Right lobe of liver (tissue), 6 donors: ENCODE measurements at regions not wholly inside any gene's neighbourhood (a gene's known extent, or its start where the extent isn't known, plus 50 kb on each side); places are given as distances from the start of the nearest gene placed in this dataset.

Experiments used
- ATAC-seq, 4 donors: fragments of 200-7000 bp; cut with Tn5 transposase; one replicate each; pipeline ENCODE4 v1.9.1; 2020; ENCODE audit warnings: mild to moderate bottlenecking in 4 of 4, moderate library complexity in 4 of 4
- DNase-seq, 3 donors: peaks; one replicate each; pipeline ENCODE4 v3.0.0-alpha.2; 2020
- H3K27ac ChIP-seq, 3 donors: fragments of 200-600 bp; one replicate each; pipeline ENCODE4 v1.8.0; 2022
- H3K27me3 ChIP-seq, 2 donors: fragments of 200-600 bp; one replicate each; pipeline ENCODE4 v1.8.0; 2022
- H3K36me3 ChIP-seq, 4 donors: fragments of 200-600 bp; sonication (generic) in 1 of 4; one replicate each; pipeline versions ENCODE4 v1.5.1 to v1.8.0; 2017 to 2022; ENCODE audit warnings: control low read depth in 1 of 4
- H3K4me1 ChIP-seq, 4 donors: fragments of 200-600 bp; sonication (generic) in 1 of 4; one replicate each; pipeline versions ENCODE4 v1.5.1 to v1.8.0; 2017 to 2022; ENCODE audit warnings: control low read depth in 1 of 4
- H3K4me3 ChIP-seq, 3 donors: fragments of 200-600 bp; one replicate each; pipeline ENCODE4 v1.8.0; 2022
- H3K9me3 ChIP-seq, 4 donors: fragments of 200-600 bp; sonication (generic) in 1 of 4; one replicate each; pipeline versions ENCODE4 v1.5.1 to v1.8.0; 2017 to 2022; ENCODE audit warnings: control low read depth in 1 of 4
- POLR2A ChIP-seq: fragments of 450-650 bp; IDR thresholded peaks from one replicate; pipeline ENCODE4 v1.6.1; 2017; ENCODE audit warnings: antibody characterized with exemption, mild to moderate bottlenecking
- WGBS: methylation state at CpG from one replicate; pipeline ENCODE4 v1.1.6; 2018; ENCODE audit warnings: low coverage, low lambda C conversion rate; ENCODE audit not compliant: insufficient coverage; ENCODE audit errors: missing lambda C conversion rate; 5-methylcytosine and 5-hydroxymethylcytosine counted together
- intact Hi-C, 2 donors: fragments of 100-400 bp; cut with DNase I; formaldehyde crosslinking; loops; one replicate each; pipeline versions ENCODE4 v1.11.2 to v1.14.1; 2022
- TF ChIP-seq, protein P1 (sequence below), 4 donors: fragments of 200-600 bp in 3 of 4; fragments of 450-650 bp in 1 of 4; IDR thresholded peaks; one replicate each; pipeline versions ENCODE4 v1.5.1 to v1.8.0; 2016 to 2022; ENCODE audit warnings: antibody characterized with exemption in 4 of 4, mild to moderate bottlenecking in 2 of 4
- donor health status: DM: no; HTN: yes; CAD: no.
- donor health status: DM: no; HTN: no; CAD: no.
- donor health status: DM: no; HTN: no; CAD: no.
- donor health status: DM: no; HTN: yes; CAD: no.
- donor health status: DM: no; HTN: yes; CAD: no.

DNA sequence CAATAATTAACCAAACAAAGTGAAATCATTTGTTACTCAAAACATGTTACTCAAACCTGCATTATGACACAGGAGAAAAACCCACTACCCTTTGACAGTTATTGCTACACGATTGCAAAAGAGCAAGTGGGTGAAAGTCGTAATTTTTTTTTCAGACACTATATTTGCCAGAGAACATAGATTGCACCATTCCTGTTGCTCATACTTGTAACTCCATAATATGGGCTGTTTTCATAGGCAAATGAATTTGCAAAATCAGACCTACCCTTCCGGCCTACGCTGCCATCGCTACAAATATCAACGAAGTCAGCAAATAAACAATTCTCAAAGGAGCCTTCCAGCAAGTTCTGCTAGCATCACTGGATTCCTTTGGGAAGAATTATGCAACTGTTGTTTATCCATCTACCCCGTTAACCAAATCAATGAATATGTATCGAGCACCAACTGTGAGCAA lies 396.5 kb downstream of the IRS2 start:
- ATAC-seq, result peak; percentile 58 to 85 (median 74)
- peak; percentile 31 for TF ChIP-seq POLR2A
- TF ChIP-seq, protein P1, sequence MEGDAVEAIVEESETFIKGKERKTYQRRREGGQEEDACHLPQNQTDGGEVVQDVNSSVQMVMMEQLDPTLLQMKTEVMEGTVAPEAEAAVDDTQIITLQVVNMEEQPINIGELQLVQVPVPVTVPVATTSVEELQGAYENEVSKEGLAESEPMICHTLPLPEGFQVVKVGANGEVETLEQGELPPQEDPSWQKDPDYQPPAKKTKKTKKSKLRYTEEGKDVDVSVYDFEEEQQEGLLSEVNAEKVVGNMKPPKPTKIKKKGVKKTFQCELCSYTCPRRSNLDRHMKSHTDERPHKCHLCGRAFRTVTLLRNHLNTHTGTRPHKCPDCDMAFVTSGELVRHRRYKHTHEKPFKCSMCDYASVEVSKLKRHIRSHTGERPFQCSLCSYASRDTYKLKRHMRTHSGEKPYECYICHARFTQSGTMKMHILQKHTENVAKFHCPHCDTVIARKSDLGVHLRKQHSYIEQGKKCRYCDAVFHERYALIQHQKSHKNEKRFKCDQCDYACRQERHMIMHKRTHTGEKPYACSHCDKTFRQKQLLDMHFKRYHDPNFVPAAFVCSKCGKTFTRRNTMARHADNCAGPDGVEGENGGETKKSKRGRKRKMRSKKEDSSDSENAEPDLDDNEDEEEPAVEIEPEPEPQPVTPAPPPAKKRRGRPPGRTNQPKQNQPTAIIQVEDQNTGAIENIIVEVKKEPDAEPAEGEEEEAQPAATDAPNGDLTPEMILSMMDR (IDR thresholded peaks at IDR 0.05), result no peak
- H3K9me3 ChIP-seq, result no peaks in the 10 kb centered on the region
- peaks cover 0 to 34% (median 3%) of the 10 kb centered on the region in 4 donors for H3K4me1 ChIP-seq
- DNase-seq, result peak in 1 of 3 donors; percentile 69
- H3K4me3 ChIP-seq, result no peak overlapping the region
- H3K36me3 ChIP-seq, result no peaks in the 10 kb centered on the region
- H3K27ac ChIP-seq, result peak overlapping the region; percentile 55 to 89 (median 84)
- WGBS, result 19% methylated on average over 8 of the region's 8 CpGs
- no peaks in the 10 kb centered on the region for H3K27me3 ChIP-seq
- intact Hi-C loops, result no loop called here

DNA sequence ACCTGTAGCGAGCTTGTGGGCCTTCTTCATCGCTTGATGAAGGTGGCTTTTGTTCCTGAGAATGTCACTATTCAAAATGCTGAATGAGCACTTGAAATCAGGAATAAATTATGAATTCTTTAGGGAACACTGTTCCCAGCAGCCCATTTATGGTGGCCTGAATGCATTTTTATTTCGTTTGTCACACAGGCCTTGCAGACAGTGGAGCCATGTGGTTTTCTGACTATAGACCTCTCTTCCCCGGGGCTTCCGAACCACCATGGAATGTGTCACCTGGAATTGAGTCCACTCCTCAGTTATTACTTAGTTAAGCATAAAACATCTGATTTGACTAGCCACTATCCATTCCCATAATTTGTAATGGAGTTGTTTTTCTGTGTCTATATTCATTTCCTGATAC lies 396.9 kb downstream of the IRS2 start:
- no peak for TF ChIP-seq POLR2A
- TF ChIP-seq, protein P1 (IDR thresholded peaks at IDR 0.05), result no peak
- 49% methylated on average over 4 of the region's 5 CpGs for WGBS
- intact Hi-C loops, result no loop called here
- Histone ChIP-seq H3K27ac (peak overlapping the region; percentile 55 to 87 (median 84)), H3K36me3 (no peaks in the 10 kb centered on the region), H3K4me3 (no peak overlapping the region), H3K4me1 (peaks cover 0 to 29% (median 2%) of the 10 kb centered on the region in 4 donors), H3K27me3 (no peaks in the 10 kb centered on the region), H3K9me3 (no peaks in the 10 kb centered on the region)
- DNase-seq (no peak), ATAC-seq (peak in 1 of 4 donors; percentile 4)

DNA sequence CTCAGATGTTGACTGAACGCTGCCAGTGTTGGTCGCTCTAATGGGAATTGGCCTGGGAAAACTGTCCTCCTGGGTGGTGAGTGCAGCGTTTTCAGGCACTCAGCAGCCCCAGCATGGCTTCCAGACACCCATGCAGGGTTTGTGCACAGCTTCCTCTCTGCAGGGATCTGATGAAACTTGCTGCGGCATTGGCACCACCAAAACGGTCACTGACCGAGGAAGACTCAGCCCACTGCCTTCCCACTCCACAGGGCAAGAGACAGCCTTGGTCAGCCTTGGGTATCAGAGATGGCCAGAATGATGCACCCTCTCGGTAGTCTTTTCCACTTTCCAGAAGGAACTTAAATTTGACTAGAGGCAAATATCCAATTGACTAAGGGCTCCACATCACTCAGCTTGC lies 398.9 kb downstream of the IRS2 start:
- H3K9me3 ChIP-seq, result no peaks in the 10 kb centered on the region
- TF ChIP-seq, protein P1 (IDR thresholded peaks at IDR 0.05), result no peak
- no peak for TF ChIP-seq POLR2A
- DNase-seq (no peak), ATAC-seq (no peak)
- no peaks in the 10 kb centered on the region for H3K36me3 ChIP-seq
- intact Hi-C loops, result no loop called here
- no peak overlapping the region for H3K4me3 ChIP-seq
- WGBS, result 84% methylated on average over 3 of the region's 7 CpGs
- no peak overlapping the region for H3K27ac ChIP-seq
- peaks cover 0 to 12% (median 0%) of the 10 kb centered on the region in 4 donors for H3K4me1 ChIP-seq
- no peaks in the 10 kb centered on the region for H3K27me3 ChIP-seq

DNA sequence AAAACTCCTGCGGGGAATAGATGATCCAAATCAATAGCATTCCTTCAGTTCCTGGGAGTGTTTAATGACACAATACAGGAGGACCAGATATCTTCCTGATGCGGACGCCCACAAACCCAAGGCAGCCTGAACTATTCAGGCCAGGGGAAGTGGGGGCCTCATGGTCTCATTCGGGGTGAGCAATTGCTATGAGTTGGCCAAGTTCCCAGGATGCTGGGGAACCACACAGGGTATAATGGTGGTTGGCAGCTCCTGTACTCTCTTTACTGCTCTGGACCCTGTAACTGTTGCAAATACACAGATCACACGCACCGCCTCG lies 401.2 kb downstream of the IRS2 start:
- Histone ChIP-seq H3K36me3 (no peaks in the 10 kb centered on the region), H3K4me3 (no peak overlapping the region), H3K4me1 (peaks cover 0 to 7% (median 0%) of the 10 kb centered on the region in 4 donors), H3K27me3 (no peaks in the 10 kb centered on the region), H3K27ac (no peak overlapping the region), H3K9me3 (no peaks in the 10 kb centered on the region)
- 40% methylated on average over 3 of the region's 7 CpGs for WGBS
- TF ChIP-seq, protein P1 (IDR thresholded peaks at IDR 0.05), result no peak
- TF ChIP-seq POLR2A, result no peak
- intact Hi-C loops, result no loop called here
- ATAC-seq (no peak), DNase-seq (no peak)
